Right lobe of liver (tissue), 4 donors: ENCODE measurements at regions not wholly inside any gene's neighbourhood (a gene's known extent, or its start where the extent isn't known, plus 50 kb on each side); places are given as distances from the start of the nearest gene placed in this dataset.

Source experiments
- POLR2A ChIP-seq: fragments of 450-650 bp; IDR thresholded peaks from one replicate; pipeline ENCODE4 v1.6.1; 2017; ENCODE audit warnings: antibody characterized with exemption, mild to moderate bottlenecking
- TF ChIP-seq, protein P1 (sequence below), 4 donors: fragments of 200-600 bp in 3 of 4; fragments of 450-650 bp in 1 of 4; IDR thresholded peaks; one replicate each; pipeline versions ENCODE4 v1.5.1 to v1.8.0; 2016 to 2022; ENCODE audit warnings: antibody characterized with exemption in 4 of 4, mild to moderate bottlenecking in 2 of 4
- donor health status: DM: no; HTN: no; CAD: no.
- donor health status: DM: no; HTN: no; CAD: no.
- donor health status: DM: no; HTN: yes; CAD: no.

DNA sequence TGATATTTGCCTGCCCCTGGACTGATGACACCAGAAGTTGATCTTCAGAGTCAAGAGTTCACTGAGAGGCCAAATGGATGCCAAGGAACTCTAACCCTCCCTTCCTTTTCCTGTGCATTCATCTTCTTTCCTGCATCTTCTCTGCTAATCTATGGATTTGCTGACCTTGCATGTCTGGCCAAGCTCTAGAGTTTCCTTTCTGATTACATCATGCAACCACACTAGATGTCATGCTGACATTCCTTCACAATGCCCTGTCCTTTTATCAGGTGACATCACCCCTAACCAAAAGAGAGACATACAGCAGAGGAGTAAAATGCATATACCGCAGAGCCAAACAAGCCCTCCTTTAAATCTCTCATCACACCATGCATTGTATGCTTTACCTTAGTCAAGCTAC lies 487.6 kb downstream of the TFAP2A start:
- TF ChIP-seq, protein P1, sequence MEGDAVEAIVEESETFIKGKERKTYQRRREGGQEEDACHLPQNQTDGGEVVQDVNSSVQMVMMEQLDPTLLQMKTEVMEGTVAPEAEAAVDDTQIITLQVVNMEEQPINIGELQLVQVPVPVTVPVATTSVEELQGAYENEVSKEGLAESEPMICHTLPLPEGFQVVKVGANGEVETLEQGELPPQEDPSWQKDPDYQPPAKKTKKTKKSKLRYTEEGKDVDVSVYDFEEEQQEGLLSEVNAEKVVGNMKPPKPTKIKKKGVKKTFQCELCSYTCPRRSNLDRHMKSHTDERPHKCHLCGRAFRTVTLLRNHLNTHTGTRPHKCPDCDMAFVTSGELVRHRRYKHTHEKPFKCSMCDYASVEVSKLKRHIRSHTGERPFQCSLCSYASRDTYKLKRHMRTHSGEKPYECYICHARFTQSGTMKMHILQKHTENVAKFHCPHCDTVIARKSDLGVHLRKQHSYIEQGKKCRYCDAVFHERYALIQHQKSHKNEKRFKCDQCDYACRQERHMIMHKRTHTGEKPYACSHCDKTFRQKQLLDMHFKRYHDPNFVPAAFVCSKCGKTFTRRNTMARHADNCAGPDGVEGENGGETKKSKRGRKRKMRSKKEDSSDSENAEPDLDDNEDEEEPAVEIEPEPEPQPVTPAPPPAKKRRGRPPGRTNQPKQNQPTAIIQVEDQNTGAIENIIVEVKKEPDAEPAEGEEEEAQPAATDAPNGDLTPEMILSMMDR (IDR thresholded peaks at IDR 0.05) = no peak
- no peak for TF ChIP-seq POLR2A
